ENCODE measurements at regions not wholly inside any gene's neighbourhood (a gene's known extent, or its start where the extent isn't known, plus 50 kb on each side); places are given as distances from the start of the nearest gene placed in this dataset. TPM values are rescaled to one million over a fixed set of nuclear protein-coding genes. Genes with fewer than 3 reads are reported as not detected.
A peak's percentile ranks its signal among the peaks of the same experiment; 100 is the strongest.

GRCh38 chr6:11653028-11653583, 115.6 kb downstream of the TMEM170B start:
- H3K4me3 ChIP-seq (ENCODE audit: low read depth, low read length) = no peak overlapping the region
- no peak for TF ChIP-seq CTCF (IDR thresholded peaks at IDR 0.05; ENCODE audit: insufficient read depth, low read depth, low read length)
- DNase-seq (ENCODE audit: low read depth) = peak; percentile 90

DNA sequence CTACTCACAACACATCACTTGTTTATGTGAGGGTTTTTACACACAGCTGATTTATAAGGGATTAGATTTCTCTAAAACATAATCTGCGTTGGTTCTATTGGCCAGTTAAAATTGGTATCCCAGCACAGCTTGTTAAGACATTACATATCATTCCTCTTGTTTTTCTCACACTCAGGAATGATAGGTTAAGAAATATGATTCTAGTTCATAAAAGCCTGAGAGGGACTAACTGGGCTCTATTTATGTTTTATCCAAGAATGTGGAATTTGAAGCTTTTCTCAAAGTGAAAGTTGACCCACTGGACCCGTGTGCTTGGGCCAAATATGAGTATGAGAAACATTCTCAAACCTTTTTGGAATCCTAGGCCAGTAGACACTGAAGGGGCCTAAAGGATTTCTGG, 117.3 kb downstream of the TMEM170B start:
- TF ChIP-seq CTCF (IDR thresholded peaks at IDR 0.05; ENCODE audit: insufficient read depth, low read depth, low read length) = no peak
- no peak overlapping the region for H3K4me3 ChIP-seq (ENCODE audit: low read depth, low read length)
- peak; percentile 75 for DNase-seq (ENCODE audit: low read depth)

DNA sequence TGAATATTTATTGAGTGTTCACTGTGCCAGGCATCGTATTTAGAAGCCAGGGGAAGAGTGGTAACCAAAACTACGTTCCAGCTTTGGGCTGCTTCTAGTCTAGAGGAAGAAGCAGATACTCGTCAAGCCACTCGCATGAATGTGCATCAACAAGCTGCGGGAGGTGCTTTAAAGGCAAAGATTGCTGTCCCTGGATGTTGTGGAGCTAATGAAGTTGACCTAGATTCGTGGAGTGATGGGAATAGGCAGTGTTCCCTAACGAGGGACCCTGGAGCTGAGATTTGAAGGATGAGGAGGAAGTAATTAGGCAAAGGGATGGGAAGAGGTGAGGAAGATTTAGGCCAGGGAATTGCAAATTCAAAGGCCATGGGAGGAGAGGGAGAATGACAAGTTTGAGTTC, 118.9 kb downstream of the TMEM170B start:
- H3K4me3 ChIP-seq (ENCODE audit: low read depth, low read length) = no peak overlapping the region
- DNase-seq (ENCODE audit: low read depth) = no peak
- TF ChIP-seq CTCF (IDR thresholded peaks at IDR 0.05; ENCODE audit: insufficient read depth, low read depth, low read length) = no peak

GRCh38 chr6:11659757-11660156, 118.8 kb downstream of the ADTRP start:
- DNase-seq (ENCODE audit: low read depth) = no peak
- TF ChIP-seq CTCF (IDR thresholded peaks at IDR 0.05; ENCODE audit: insufficient read depth, low read depth, low read length) = no peak
- no peak overlapping the region for H3K4me3 ChIP-seq (ENCODE audit: low read depth, low read length)

GRCh38 chr6:11662323-11662722, 116.3 kb downstream of the ADTRP start:
- no peak overlapping the region for H3K4me3 ChIP-seq (ENCODE audit: low read depth, low read length)
- TF ChIP-seq CTCF (IDR thresholded peaks at IDR 0.05; ENCODE audit: insufficient read depth, low read depth, low read length) = no peak
- no peak for DNase-seq (ENCODE audit: low read depth)

DNA sequence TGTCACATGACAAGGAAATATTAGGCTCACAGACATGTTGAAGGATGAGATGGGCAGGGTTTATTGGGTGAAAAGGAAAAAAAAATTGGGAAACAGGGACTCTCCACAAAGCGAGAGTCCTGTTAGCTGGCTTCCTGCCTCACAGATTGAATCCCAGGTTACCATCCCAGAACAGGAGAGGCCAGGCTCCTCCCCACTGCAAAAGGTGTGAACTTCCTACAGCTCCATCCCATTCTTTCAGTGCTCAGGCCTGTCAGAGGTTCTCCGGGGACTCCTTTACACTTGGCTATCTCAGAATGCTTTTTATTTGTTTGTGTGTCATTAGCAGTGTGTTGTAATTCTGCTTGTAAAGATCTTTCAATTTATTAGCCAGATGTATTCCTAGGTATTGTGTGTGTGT, 115.1 kb downstream of the ADTRP start:
- DNase-seq (ENCODE audit: low read depth) = no peak
- H3K4me3 ChIP-seq (ENCODE audit: low read depth, low read length) = no peak overlapping the region
- TF ChIP-seq CTCF (IDR thresholded peaks at IDR 0.05; ENCODE audit: insufficient read depth, low read depth, low read length) = no peak

Small RNAs in the stretch of these regions (small RNA-seq; reads per million reads assigned to genes)
- gene RF00017 = not detected

Measured in fibroblast of villous mesenchyme (primary cell).